Gastroesophageal sphincter (tissue), 4 donors: ENCODE measurements at regions not wholly inside any gene's neighbourhood (a gene's known extent, or its start where the extent isn't known, plus 50 kb on each side); places are given as distances from the start of the nearest gene placed in this dataset.

Source experiments
- ATAC-seq: fragments of 150-250 bp; one replicate; pipeline ENCODE4 v1.9.1; 2016; ENCODE audit warnings: mild to moderate bottlenecking, moderate library complexity
- H3K27ac ChIP-seq, 4 donors: fragments of 200-600 bp; sonication (generic) in 3 of 4; 1 replicate in 3 of 4; 2 replicates in 1 of 4; pipeline ENCODE4 v1.5.1; 2016 to 2019
- H3K27me3 ChIP-seq: fragments of 200-600 bp; sonication (generic); one replicate; pipeline ENCODE4 v1.5.1; 2019
- H3K36me3 ChIP-seq, 2 donors: fragments of 200-600 bp; sonication (generic); one replicate each; pipeline ENCODE4 v1.5.1; 2019; ENCODE audit warnings: control low read depth in 1 of 2
- H3K4me1 ChIP-seq, 3 donors: fragments of 200-600 bp; sonication (generic); 1 replicate in 2 of 3; 2 replicates in 1 of 3; pipeline ENCODE4 v1.5.1; 2016 to 2019; ENCODE audit warnings: control low read depth in 2 of 3
- H3K4me3 ChIP-seq, 2 donors: fragments of 200-600 bp; sonication (generic); one replicate each; pipeline ENCODE4 v1.5.1; 2019; ENCODE audit warnings: mild to moderate bottlenecking in 1 of 2, moderate library complexity in 1 of 2
- H3K9me3 ChIP-seq, 3 donors: fragments of 200-600 bp; sonication (generic); one replicate each; pipeline ENCODE4 v1.5.1; 2017 to 2019; ENCODE audit warnings: control low read depth in 2 of 3
- CTCF ChIP-seq, 4 experiments: fragments of 200-600 bp in 2 of 4; fragments of 450-650 bp in 2 of 4; sonication (generic) in 1 of 4; IDR thresholded peaks; one replicate each; pipeline ENCODE4 v1.5.1; 2017 to 2019; ENCODE audit warnings: antibody characterized with exemption in 4 of 4, mild to moderate bottlenecking in 2 of 4, moderate library complexity in 2 of 4
- EP300 ChIP-seq: sonication (generic); formaldehyde crosslinking; IDR thresholded peaks from one replicate; pipeline ENCODE4 v1.6.1; 2017; ENCODE audit warnings: antibody characterized with exemption, mild to moderate bottlenecking
- POLR2A ChIP-seq, 2 donors: fragments of 450-650 bp; IDR thresholded peaks; one replicate each; pipeline ENCODE4 v1.6.1; 2017; ENCODE audit warnings: antibody characterized with exemption in 2 of 2, mild to moderate bottlenecking in 2 of 2, moderate library complexity in 1 of 2
- POLR2AphosphoS5 ChIP-seq: sonication (generic); formaldehyde crosslinking; IDR thresholded peaks from one replicate; pipeline ENCODE4 v1.6.1; 2017; ENCODE audit warnings: antibody characterized with exemption
- WGBS, 2 donors: methylation state at CpG; one replicate each; pipeline ENCODE4 v1.1.5; 2018; ENCODE audit warnings: low coverage in 1 of 2; 5-methylcytosine and 5-hydroxymethylcytosine counted together

GRCh38 chr20:57055345-57055744 lies 211.1 kb downstream of the BMP7 start:
- H3K4me1 ChIP-seq = no peaks in the 10 kb centered on the region
- H3K9me3 ChIP-seq = peaks cover 0 to 7% (median 0%) of the 10 kb centered on the region in 3 donors
- TF ChIP-seq POLR2A (IDR thresholded peaks at IDR 0.05) (no peak), CTCF (IDR thresholded peaks at IDR 0.05) (no peak), EP300 (no peak), POLR2AphosphoS5 (no peak)
- no peak for ATAC-seq
- H3K27ac ChIP-seq = no peak overlapping the region
- 73% methylated on average over 8 of the region's 9 CpGs for WGBS, 2 donors
- H3K4me3 ChIP-seq = no peak overlapping the region
- no peaks in the 10 kb centered on the region for H3K36me3 ChIP-seq
- H3K27me3 ChIP-seq = peaks cover 18% of the 10 kb centered on the region

- 82 to 95% methylated on average over 2 to 5 of the region's 5 CpGs for WGBS, 2 donors
- TF ChIP-seq CTCF (IDR thresholded peaks at IDR 0.05) (no peak), EP300 (no peak), POLR2A (IDR thresholded peaks at IDR 0.05) (no peak), POLR2AphosphoS5 (no peak)
- no peak overlapping the region for H3K27ac ChIP-seq
- H3K4me1 ChIP-seq = no peaks in the 10 kb centered on the region
- no peaks in the 10 kb centered on the region for H3K36me3 ChIP-seq
- ATAC-seq = no peak
- H3K9me3 ChIP-seq = peaks cover 0 to 7% (median 0%) of the 10 kb centered on the region in 3 donors
- H3K4me3 ChIP-seq = no peak overlapping the region
- peaks cover 30% of the 10 kb centered on the region for H3K27me3 ChIP-seq
These were observed 209.8 kb downstream of the BMP7 start for GRCh38 chr20:57056651-57057050.

GRCh38 chr20:57059055-57059596 lies 207.3 kb downstream of the BMP7 start:
- Histone ChIP-seq H3K4me3 (no peak overlapping the region), H3K4me1 (no peaks in the 10 kb centered on the region), H3K27me3 (peaks cover 50% of the 10 kb centered on the region), H3K36me3 (no peaks in the 10 kb centered on the region), H3K9me3 (no peaks in the 10 kb centered on the region), H3K27ac (no peak overlapping the region)
- TF ChIP-seq POLR2A (IDR thresholded peaks at IDR 0.05) (no peak), EP300 (no peak), CTCF (IDR thresholded peaks at IDR 0.05) (no peak), POLR2AphosphoS5 (no peak)
- WGBS, 2 donors = 35 to 67% methylated on average over 3 to 4 of the region's 4 CpGs
- no peak for ATAC-seq

GRCh38 chr20:57060407-57061050 lies 205.9 kb downstream of the BMP7 start:
- Histone ChIP-seq H3K9me3 (no peaks in the 10 kb centered on the region), H3K4me3 (no peak overlapping the region), H3K27me3 (peaks cover 61% of the 10 kb centered on the region), H3K36me3 (no peaks in the 10 kb centered on the region), H3K27ac (no peak overlapping the region), H3K4me1 (no peaks in the 10 kb centered on the region)
- no peak for TF ChIP-seq POLR2AphosphoS5
- TF ChIP-seq CTCF (IDR thresholded peaks at IDR 0.05) = no peak
- no peak for TF ChIP-seq POLR2A (IDR thresholded peaks at IDR 0.05)
- no peak for TF ChIP-seq EP300
- WGBS, 2 donors = 50 to 74% methylated on average over 5 to 7 of the region's 8 CpGs
- ATAC-seq = no peak
